ENCODE measurements at regions not wholly inside any gene's neighbourhood (a gene's known extent, or its start where the extent isn't known, plus 50 kb on each side); places are given as distances from the start of the nearest gene placed in this dataset.
"Not testable (repeated sequence)": the region's sequence is repeated elsewhere in the genome, so short reads cannot be mapped to it uniquely, and the experiment has no call there.

- intact Hi-C loops (cut with DNase I), result no loop called here
- DNase-seq, result no peak
These were observed 65.6 kb downstream of the UFM1 start for GRCh38 chr13:38415233-38415632.

- DNase-seq, result no peak
- intact Hi-C loops (cut with DNase I), result no loop called here
These were observed 67.6 kb downstream of the UFM1 start for GRCh38 chr13:38417241-38417640.

DNA sequence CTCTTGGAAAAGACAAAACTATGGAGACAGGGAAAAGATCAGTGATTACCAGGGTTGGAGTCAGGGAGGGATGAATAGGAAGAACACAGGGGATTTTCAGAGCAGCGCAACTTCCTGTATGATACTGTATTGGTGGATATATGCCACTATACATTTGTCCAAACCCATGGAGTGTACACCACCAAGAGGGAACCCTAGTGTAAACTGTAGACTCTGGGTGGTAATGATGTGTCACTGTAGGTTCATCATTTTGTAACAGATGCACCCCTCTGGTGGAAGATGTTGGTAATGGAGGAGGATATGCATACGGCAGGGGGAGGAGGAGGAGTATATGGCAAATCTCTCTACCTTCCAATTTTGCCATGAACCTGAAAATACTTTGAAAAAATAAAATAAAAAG lies 68.1 kb downstream of the UFM1 start:
- DNase-seq, result no peak
- intact Hi-C loops (cut with DNase I), result no loop called here

DNA sequence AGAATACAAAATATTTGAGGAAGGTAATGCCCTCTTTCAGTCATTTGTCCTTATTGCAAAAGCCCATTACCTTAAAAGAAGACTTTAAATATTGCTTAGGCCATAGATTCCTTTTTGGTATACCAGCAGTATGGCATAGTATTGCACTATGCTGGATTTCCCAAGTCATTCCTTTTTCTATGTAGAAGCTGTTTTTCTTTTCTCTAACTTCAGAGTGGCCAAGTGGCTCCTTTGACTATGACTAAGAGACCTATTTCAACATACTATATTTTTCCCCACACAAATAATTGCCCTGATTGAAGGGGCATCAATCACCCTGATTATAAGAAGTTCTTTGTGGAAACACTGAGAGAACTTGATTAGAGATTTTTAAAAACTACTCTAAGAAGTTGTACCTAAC lies 68.6 kb downstream of the UFM1 start:
- intact Hi-C loops (cut with DNase I), result no loop called here

GRCh38 chr13:38419312-38419873 lies 69.7 kb downstream of the UFM1 start:
- DNase-seq, result no peak
- intact Hi-C loops (cut with DNase I), result no loop called here

More for the DNA sequence above, 68.6 kb downstream of the UFM1 start:
- DNase-seq, result no peak

- peak in 1 of 10 donors; percentile 15 for DNase-seq
- intact Hi-C loops (cut with DNase I), result no loop called here
These were observed 72.2 kb downstream of the UFM1 start for GRCh38 chr13:38421590-38422560.

GRCh38 chr13:38429916-38430315 lies 80.3 kb downstream of the UFM1 start:
- intact Hi-C loops (cut with DNase I), result no loop called here
- no peak for DNase-seq

GRCh38 chr13:38430796-38431195 lies 81.1 kb downstream of the UFM1 start:
- intact Hi-C loops (cut with DNase I), result no loop called here
- DNase-seq, result no peak

GRCh38 chr13:38440666-38441065 lies 91.0 kb downstream of the UFM1 start:
- intact Hi-C loops (cut with DNase I), result no loop called here
- no peak for DNase-seq

DNA sequence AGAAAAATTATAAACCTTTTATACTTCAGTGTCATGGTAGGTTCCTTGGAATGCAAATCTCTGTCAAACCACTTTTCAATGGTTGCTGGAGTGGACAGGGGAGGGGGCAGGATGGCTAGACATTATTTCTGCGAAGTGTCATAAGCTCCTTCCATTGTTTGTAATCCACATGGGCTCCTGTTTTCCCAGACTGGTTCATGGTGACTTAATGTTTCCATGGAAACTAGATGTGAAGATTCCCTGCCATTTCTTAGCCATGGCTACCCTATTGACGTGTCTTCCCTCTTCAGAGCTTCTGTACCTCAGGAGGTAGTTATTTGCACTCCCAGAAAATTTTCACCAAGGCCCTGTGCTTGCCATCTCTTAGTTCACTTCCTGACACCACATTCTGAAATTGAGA lies 95.3 kb downstream of the UFM1 start:
- intact Hi-C loops (cut with DNase I), result no loop called here

GRCh38 chr13:38452656-38453055 lies 103.0 kb downstream of the UFM1 start:
- no peak for DNase-seq
- intact Hi-C loops (cut with DNase I), result no loop called here

More for the DNA sequence above, 95.3 kb downstream of the UFM1 start:
- DNase-seq, result no peak

DNA sequence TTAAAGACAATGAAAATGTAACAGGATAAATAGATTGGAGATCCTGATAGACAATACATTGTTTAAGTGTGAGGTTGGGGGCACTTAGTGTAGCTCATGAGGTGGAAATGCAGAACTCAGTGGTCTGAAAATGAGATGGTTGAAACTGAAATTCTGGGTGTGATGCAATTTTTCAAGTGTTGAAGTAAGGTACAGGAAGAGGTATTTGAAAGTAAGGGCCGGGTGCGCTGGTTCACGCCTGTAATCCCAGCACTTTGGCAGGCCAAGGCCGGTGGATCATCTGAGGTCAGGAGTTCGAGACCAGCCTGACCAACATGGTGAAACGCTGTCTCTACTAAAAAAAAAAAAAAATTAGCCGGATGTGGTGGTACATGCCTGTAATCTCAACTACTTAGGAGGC lies 113.0 kb downstream of the UFM1 start:
- intact Hi-C loops (cut with DNase I), result no loop called here
- peak in 1 of 10 donors; percentile 55 for DNase-seq

DNA sequence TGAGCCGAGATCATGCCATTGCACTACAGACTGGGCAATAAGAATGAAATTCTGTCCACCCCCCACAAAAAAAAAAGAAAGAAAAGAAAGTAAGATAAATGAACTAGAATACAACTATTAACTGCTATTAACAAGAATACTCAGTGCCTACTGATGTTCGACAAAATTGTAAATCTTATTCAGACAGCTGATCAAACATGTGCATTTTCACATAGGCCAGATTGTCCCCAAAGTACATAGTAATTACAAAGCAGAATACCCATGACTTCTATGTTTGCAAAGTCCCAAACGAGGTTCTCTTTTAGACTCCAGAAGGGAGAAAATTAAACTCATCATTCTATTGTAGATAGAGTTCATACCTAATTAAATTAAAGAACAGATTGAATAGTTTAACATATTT lies 113.4 kb downstream of the UFM1 start:
- intact Hi-C loops (cut with DNase I), result no loop called here
- DNase-seq, result no peak

DNA sequence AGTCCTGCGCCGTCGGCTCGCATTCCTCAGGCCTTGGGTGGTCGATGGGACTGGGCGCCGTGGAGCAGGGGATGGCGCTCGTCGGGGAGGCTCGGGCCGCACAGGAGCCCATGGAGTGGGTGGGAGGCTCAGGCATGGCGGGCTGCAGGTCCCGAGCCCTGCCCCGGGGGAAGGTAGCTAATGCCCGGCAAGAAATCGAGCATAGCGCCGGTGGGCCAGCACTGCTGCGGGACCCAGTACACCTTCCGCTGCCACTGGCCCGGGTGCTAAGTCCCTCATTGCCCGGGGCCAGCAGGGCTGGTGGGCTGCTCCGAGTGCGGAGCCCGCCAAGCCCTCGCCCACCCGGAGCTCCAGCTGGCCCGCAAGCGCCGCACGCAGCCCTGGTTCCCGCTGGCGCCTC lies 122.8 kb downstream of the UFM1 start:
- intact Hi-C loops (cut with DNase I), result not testable (repeated sequence)

GRCh38 chr13:38473305-38473704 lies 123.7 kb downstream of the UFM1 start:
- no peak for DNase-seq
- intact Hi-C loops (cut with DNase I), result no loop called here

More for the DNA sequence above, 122.8 kb downstream of the UFM1 start:
- peak in 2 of 10 donors; percentile 72 to 75 for DNase-seq

DNA sequence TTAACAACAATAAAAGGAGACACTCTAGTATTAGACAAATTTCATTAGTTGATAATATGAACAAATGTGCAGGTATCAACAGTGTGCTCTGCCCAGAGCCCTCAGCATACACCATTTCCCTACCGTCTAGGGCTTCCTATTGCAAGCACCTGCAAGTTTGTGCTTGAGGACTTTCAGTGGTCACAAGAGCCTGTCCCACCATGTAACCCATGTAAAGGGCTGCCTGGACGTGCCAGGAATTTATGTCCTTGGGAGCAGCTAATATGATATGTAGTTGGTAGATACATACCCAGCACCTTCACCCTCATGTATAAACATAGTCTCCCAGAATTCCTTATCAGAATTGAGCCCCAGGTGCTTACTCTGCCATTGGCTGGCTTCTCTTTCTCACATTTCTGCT lies 128.0 kb downstream of the UFM1 start:
- intact Hi-C loops (cut with DNase I), result no loop called here
- DNase-seq, result no peak

GRCh38 chr13:38483623-38484022 lies 134.0 kb downstream of the UFM1 start:
- intact Hi-C loops (cut with DNase I), result no loop called here
- DNase-seq, result no peak

DNA sequence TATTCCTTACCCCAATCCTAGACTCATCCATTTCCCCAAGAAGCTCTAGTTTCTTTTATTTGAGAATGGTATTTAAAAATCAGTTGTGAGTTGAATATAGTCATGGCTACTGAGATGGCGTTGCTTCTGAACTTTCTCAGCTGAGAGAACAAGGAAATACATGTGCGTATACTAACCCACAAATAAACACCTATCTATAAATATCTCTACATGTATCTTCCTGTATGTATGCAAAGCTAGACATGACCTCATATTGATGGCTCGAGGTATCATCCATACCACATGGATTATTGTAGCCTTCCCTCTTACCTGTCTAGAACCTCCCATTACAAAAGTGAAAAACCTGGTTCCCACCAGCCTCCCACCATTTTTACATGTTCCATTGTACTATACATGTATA lies 141.0 kb downstream of the UFM1 start:
- no peak for DNase-seq
- intact Hi-C loops (cut with DNase I), result no loop called here

- no peak for DNase-seq
- intact Hi-C loops (cut with DNase I), result no loop called here
These were observed 144.8 kb downstream of the UFM1 start for GRCh38 chr13:38494445-38494844.

DNA sequence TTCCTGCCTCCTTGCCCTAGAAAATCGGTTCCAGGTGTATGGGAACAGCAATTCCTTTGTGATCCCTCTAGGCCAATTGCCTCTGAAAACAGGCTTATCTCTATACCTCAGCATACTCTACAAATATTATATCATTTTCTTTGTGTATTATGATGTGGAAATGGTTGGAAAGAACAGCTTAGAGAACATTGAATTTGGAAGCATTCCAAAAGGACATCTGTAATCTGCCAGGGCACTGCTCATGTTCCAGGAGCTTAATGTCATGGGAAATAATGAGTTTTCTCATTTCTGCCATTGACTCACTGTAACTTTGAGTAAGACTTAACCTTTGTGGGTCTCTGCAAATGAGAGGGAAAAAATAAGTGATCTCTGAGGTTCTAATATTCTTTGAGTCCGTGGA lies 147.3 kb downstream of the UFM1 start:
- DNase-seq, result no peak

GRCh38 chr13:38498271-38498670 lies 148.6 kb downstream of the UFM1 start:
- intact Hi-C loops (cut with DNase I), result no loop called here
- DNase-seq, result no peak

More for the DNA sequence above, 147.3 kb downstream of the UFM1 start:
- intact Hi-C loops (cut with DNase I), result no loop called here

GRCh38 chr13:38514575-38514974 lies 164.9 kb downstream of the UFM1 start:
- intact Hi-C loops (cut with DNase I), result no loop called here
- DNase-seq, result no peak
